ENCODE measurements at regions not wholly inside any gene's neighbourhood (a gene's known extent, or its start where the extent isn't known, plus 50 kb on each side); places are given as distances from the start of the nearest gene placed in this dataset.
"Not testable (repeated sequence)": the region's sequence is repeated elsewhere in the genome, so short reads cannot be mapped to it uniquely, and the experiment has no call there.

GRCh38 chr6:150299873-150300485 lies 68.8 kb upstream of the IYD start:
- peak; percentile 3 for DNase-seq

- no peak for DNase-seq
These were observed 66.8 kb upstream of the IYD start for GRCh38 chr6:150301846-150302519.

GRCh38 chr6:150302520-150303176 lies 66.2 kb upstream of the IYD start:
- DNase-seq = no peak

GRCh38 chr6:150303256-150303655 lies 65.6 kb upstream of the IYD start:
- no peak for DNase-seq

GRCh38 chr6:150304429-150304828 lies 64.4 kb upstream of the IYD start:
- DNase-seq = no peak

- no peak for DNase-seq
These were observed 62.5 kb upstream of the IYD start for GRCh38 chr6:150306290-150306689.

- DNase-seq = no peak
These were observed 61.3 kb upstream of the IYD start for GRCh38 chr6:150307520-150307919.

GRCh38 chr6:150308812-150309645 lies 59.8 kb upstream of the IYD start:
- no peak for DNase-seq

GRCh38 chr6:150310539-150310938 lies 58.3 kb upstream of the IYD start:
- DNase-seq = no peak

GRCh38 chr6:150311149-150311944 lies 57.5 kb upstream of the IYD start:
- DNase-seq = not testable (repeated sequence)

GRCh38 chr6:150312395-150312794 lies 56.4 kb upstream of the IYD start:
- no peak for DNase-seq

- no peak for DNase-seq
These were observed 55.8 kb upstream of the IYD start for GRCh38 chr6:150312844-150313584.

GRCh38 chr6:150313781-150314180 lies 55.0 kb upstream of the IYD start:
- no peak for DNase-seq

GRCh38 chr6:150314230-150315188 lies 54.3 kb upstream of the IYD start:
- DNase-seq = peak; percentile 18

- no peak for DNase-seq
These were observed 53.2 kb upstream of the IYD start for GRCh38 chr6:150315626-150316025.

GRCh38 chr6:150316936-150317335 lies 51.9 kb upstream of the IYD start:
- DNase-seq = no peak
